GM12874 (cell line): ENCODE measurements at regions not wholly inside any gene's neighbourhood (a gene's known extent, or its start where the extent isn't known, plus 50 kb on each side); places are given as distances from the start of the nearest gene placed in this dataset.
A peak's percentile ranks its signal among the peaks of the same experiment; 100 is the strongest.

Source experiments
- CTCF ChIP-seq: IDR thresholded peaks from 2 replicates; pipeline ENCODE4 v1.5.1; 2011; ENCODE audit warnings: low read depth, mild to moderate bottlenecking, control low read depth, low read length, moderate library complexity; ENCODE audit not compliant: insufficient read depth

GRCh38 chr21:25507522-25507921 is 99.8 kb downstream of the MRPL39 start:
- peak; percentile 53 for TF ChIP-seq CTCF

- TF ChIP-seq CTCF: no peak
Measured at GRCh38 chr21:25506887-25507286, 100.4 kb downstream of the MRPL39 start.

GRCh38 chr21:25506261-25506660 is 101.0 kb downstream of the MRPL39 start:
- no peak for TF ChIP-seq CTCF

GRCh38 chr21:25503981-25504380 is 103.3 kb downstream of the MRPL39 start:
- no peak for TF ChIP-seq CTCF

GRCh38 chr21:25501996-25502665 is 105.2 kb downstream of the MRPL39 start:
- no peak for TF ChIP-seq CTCF

- no peak for TF ChIP-seq CTCF
Measured at GRCh38 chr21:25501462-25501861, 105.8 kb downstream of the MRPL39 start.

GRCh38 chr21:25500598-25500997 is 106.7 kb downstream of the MRPL39 start:
- no peak for TF ChIP-seq CTCF
